NCI-H1048 (cell line): ENCODE measurements at regions not wholly inside any gene's neighbourhood (a gene's known extent, or its start where the extent isn't known, plus 50 kb on each side); places are given as distances from the start of the nearest gene placed in this dataset.

ENCODE experiments used
- DNase-seq: peaks from one replicate; lab custom pipeline; 2025; lab: John Stamatoyannopoulos, UW

GRCh38 chr3:29050155-29050554 lies 230.7 kb upstream of the RBMS3 start:
- DNase-seq = no peak

GRCh38 chr3:29057326-29057725 lies 223.5 kb upstream of the RBMS3 start:
- DNase-seq = no peak

GRCh38 chr3:29064085-29064484 lies 216.8 kb upstream of the RBMS3 start:
- peak; percentile 56 for DNase-seq

GRCh38 chr3:29065211-29065785 lies 215.6 kb upstream of the RBMS3 start:
- DNase-seq = peak; percentile 82

DNA sequence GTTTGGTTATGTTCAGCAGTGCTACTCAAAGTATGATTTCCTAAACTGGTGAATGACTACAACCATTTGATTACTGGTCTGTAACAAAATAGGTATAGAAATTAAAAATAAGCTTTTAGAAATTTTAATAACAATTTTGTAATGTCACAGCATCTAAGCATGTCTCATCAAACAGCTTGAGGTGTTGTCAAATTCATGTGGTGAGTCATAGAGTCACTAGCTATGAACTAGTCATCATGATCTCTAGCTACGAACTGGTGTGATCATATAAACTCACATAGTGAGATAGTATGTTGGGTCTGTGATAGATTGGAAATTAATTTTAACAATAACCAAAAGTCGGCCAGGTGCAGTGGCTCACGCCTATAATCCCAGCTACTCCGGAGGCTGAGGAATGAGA lies 213.9 kb upstream of the RBMS3 start:
- no peak for DNase-seq

DNA sequence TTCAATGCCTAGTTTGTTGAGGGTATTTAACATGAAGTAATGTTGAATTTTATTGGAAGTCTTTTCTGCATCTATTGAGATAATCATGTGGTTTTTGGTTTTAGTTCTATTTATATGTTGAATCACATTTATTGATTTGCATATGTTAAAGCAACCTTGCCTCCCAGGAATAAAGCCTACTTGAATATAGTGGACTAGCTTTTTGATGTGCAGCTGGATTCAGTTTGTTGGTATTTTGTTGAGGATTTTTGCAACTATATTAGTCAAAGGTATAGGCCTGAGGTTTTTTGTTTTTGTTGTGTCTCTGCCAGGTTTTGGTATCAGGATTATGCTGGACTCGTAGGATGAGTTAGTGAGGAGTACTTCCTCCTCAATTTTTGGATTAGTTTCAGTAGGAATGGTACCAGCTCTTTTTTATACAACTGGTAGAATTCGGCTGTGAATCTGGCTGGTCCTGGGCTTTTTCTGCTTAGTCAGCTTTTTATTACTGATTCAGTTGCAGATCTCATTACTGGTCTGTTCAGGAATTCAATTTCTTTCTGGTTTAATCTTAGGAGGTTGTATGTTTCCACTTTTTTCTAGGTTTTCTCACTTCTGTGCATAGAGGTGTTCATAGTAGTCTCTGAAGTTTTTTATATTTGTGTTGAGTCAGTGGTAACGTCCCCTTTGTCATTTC lies 209.8 kb upstream of the RBMS3 start:
- DNase-seq = no peak

DNA sequence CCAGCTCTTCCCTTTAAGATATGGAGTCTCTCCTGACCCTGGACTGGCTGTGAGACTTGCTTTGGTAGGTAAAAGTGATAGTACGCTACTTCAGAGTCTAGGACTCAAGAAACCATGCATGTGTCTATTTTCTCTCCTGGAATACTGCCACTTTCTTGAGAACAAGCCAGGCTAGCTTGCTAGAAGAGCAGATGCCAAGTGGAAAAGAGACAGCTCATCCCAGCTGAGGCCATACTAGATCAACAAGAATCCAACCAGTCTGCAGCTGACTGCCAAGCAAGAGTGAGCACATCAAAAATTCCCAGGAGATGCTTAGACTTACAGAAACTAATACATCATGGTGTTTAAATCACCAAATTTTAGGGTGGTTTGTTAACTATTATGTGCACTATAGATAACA lies 208.3 kb upstream of the RBMS3 start:
- no peak for DNase-seq

- no peak for DNase-seq
Measured at GRCh38 chr3:29077356-29077755, 203.5 kb upstream of the RBMS3 start.

DNA sequence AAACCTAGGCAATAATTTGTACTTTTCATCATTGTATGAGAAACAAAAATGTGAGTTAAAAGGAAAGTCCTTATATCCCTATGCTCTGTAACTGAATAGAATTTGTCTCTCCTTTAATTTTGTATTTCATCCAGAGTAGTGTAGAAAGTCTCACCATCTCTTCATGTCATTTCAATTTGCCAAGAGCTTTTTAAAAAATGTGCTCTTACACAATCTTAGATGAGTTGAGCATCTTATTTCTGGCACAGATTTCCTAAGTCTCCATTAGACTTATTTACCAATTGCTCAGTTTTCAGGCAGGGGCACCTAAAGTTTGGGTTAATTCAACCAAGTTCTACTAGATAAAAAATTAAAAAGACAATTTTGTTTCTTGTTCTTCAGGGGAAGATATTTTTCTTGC lies 201.5 kb upstream of the RBMS3 start:
- no peak for DNase-seq

GRCh38 chr3:29080967-29081366 lies 199.9 kb upstream of the RBMS3 start:
- DNase-seq = no peak

- DNase-seq = no peak
Measured at GRCh38 chr3:29083081-29083480, 197.8 kb upstream of the RBMS3 start.

DNA sequence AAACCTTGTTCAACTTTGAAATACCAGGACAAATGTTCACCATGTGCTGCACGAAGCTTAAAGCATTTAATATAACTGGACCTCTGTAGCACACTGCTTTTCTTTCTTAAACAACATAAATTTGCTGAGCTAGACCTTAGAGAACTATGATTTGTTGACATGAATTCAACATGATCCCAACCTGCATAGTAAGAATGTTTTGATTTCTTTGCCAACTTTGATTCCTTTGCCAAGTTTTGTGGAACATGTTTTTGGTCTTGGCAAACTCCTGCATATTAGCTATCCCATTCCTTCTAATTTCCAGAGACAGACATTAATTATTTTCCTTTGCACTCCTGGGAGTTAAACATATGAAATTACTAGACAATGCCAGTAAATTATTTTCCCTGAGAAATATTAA lies 197.2 kb upstream of the RBMS3 start:
- no peak for DNase-seq

DNA sequence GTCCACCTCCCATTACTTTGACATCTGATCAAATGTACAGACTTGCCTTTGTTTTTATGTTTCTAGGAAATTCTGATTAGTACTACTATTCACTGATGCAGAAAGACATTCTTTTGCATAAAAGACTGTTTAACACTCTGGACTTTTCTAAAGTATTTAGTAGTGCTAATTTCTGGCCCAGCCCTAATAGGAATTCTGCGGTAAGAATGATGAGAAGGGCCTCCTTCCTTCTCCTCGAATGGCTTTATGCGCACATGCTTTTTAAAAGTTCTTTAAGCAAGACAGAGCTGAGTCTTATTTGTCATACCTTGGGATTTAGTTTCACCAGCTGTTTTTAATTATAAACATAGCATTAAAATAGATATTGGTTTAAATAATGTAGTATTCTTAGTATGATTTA lies 192.3 kb upstream of the RBMS3 start:
- DNase-seq = no peak

GRCh38 chr3:29090912-29091597 lies 189.8 kb upstream of the RBMS3 start:
- no peak for DNase-seq

DNA sequence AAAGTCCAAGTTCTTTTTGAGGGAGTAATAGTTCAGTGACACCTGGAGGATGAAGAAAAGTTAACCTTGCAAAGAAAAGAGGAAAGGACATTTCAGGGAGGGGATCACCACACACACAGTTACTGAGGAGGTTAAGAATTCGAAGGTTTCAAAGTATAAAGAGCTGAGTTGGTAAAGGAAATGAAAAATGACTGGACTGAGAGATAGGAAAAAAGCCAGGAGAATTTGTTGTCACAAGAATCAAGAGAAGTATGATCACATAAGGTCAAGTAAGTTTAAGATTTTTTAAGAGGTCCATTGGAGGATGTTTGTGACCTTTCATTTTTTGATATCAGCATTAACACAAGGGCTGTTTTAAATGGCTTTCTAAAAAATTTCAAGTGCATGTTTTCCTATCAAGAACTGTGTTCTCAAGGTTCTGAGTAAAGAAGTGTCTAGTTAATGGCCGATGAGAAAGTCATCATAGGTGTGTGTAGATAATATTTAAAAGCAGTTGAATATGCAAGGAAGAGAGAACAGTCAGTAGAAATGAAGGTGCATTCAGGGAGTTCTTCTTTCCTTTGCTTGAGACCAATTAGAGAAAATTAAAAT lies 189.2 kb upstream of the RBMS3 start:
- no peak for DNase-seq

DNA sequence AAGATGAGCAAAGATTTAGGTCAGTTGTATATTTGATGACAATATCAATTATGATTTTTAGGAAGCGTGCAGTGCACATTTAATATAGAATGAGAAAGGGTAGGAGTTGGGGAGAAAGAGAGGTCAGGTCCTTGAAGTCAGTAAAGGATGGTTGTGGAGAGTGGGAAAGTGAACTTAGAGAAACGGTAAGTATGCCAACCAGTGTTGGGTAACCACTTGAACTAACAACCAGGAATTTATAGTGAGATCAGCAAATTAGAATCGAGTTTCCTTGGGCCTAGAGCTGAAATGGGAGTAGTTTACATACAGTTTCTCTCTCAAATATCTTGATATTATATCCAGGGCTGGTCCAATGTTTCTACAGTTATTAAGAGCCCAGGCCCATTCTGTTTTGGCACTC lies 188.5 kb upstream of the RBMS3 start:
- DNase-seq = no peak

DNA sequence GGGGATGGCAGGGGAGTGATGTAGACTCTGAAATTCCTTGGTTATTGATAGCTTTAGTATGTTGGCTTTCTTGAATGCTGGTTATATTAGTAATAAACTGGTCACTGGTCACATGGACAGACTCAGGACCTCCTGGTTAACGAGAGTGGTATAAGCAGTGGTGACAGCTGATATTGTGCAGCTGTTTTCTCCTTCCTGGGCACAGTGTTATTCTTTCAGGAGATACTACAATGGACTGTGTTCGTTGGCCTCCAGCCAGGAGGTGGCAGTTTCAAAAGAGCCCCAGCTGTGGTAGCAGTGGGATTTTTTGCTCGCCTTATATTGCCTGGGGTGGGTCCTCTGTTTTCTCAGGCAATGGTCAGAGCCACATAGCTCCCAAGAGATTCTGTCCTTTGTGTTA lies 181.6 kb upstream of the RBMS3 start:
- DNase-seq = no peak

GRCh38 chr3:29099775-29100174 lies 181.1 kb upstream of the RBMS3 start:
- no peak for DNase-seq

- DNase-seq = no peak
Measured at GRCh38 chr3:29100292-29100691, 180.6 kb upstream of the RBMS3 start.

- DNase-seq = no peak
Measured at GRCh38 chr3:29128001-29128400, 152.9 kb upstream of the RBMS3 start.

DNA sequence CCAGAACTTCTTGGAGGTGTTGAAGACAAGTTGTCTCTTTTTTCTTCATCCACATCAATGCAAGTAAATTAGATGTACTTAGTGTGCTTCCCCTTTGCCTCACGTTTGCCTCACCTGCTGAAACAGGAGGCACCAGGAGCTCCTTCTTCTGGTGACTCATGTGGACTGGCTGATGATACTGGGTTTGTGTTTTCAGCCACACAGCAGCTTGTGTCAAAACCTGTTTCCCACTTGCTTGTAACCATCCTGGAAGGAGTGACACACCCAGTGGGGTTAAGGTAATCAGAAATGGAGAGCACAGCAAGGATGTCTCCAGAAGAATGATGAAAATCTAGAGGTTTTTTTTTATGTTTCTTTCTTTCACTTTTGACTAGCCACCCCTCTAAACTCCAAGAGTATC lies 143.3 kb upstream of the RBMS3 start:
- DNase-seq = no peak

DNA sequence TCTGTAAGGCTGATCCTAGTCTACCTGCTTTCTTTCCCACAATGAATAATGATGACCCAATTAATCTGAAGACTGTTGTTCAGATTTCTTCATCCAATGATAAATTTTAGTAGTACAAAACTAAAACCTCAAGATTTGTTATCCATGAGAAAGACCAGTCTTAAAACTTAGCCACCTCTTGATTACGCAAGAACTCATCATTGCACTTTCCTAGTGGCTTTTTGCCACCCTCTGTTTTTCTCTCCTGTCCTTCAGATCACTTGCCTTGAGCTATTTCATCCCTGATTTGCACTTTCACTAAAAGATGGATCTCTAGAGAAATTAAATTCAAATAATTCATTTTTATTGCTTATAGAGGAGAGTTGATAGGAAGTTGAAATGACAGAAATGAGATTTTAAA lies 142.7 kb upstream of the RBMS3 start:
- no peak for DNase-seq

DNA sequence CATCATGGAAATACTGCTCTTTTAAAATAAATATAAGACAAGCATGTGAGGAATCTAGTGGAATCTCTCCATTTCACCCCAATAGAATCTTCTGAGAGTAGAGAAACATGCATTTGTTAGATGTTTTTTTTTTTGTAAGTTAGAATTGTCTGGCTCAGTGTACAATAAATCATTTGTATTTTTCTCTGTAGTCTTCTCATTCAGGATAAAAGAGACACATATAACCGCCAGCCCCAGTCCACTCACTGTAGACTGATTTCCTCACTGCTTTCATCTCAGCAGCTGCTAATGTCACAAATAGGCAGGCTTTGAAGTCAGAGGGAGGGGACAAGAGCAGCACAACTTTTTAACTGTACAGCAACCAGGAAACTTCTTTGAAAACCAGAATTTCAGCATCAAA lies 140.2 kb upstream of the RBMS3 start:
- no peak for DNase-seq
